Right forelimb (tissue), 1 donor: ENCODE measurements at regions not wholly inside any gene's neighbourhood (a gene's known extent, or its start where the extent isn't known, plus 50 kb on each side); places are given as distances from the start of the nearest gene placed in this dataset.
"Not testable (repeated sequence)": the region's sequence is repeated elsewhere in the genome, so short reads cannot be mapped to it uniquely, and the experiment has no call there.

ENCODE experiments used
- DNase-seq: peaks from one replicate; pipeline ENCODE4 v3.0.0-alpha.2; 2018

DNA sequence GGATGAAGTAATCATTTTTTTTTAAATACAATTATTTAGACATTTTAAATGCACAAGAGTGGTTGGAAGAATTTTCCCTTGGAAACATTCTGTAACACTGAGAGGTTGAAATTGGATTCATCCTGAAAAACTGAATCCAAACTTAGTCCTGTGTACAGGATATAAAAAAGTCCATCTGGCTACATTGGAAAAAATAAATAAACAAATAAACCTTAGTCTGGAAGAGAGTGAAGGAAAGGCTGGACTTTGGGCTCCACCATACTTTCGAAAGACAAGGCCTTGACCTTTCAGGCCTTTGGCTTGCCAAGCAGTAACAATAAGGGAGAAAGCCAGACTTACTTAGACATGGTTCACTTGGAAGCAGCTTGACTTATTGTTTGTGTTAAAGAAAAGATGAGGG is 664.3 kb downstream of the TENT5A start:
- no peak for DNase-seq

DNA sequence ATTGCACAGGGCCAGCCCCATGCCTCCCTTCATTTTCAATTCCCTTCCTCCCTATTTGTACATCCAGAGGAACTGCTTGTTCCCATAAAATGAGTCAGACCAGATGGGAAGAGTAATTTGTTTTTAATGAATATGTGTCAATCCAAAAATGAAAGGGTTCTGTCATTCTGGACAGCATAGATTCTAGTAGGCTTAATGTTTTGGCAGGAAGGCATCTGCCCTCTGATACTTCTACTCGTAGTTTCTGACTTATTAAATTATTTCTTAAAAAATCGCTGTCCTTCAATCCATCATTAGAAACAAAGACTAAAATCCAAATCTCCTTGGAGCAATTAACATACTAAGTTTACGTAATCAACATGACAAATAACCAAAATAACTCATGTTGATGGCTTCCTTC is 665.5 kb downstream of the TENT5A start:
- DNase-seq: no peak

DNA sequence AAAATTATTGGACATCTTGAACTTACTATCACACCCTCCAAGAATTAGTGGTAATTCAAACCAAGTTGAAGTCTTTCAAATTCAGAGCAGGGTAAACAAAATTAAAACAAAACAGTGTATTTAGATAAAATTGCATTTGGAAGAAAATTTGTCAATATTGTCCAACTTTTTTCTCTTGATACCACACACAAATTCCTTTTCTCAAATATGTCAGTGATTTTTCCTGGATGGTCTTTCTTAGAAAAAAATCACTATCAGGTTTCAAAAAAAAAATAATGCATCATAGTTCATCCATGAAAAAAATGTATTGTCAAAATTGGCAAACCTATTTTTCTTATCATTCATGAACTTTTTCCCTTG is 667.1 kb downstream of the TENT5A start:
- no peak for DNase-seq

DNA sequence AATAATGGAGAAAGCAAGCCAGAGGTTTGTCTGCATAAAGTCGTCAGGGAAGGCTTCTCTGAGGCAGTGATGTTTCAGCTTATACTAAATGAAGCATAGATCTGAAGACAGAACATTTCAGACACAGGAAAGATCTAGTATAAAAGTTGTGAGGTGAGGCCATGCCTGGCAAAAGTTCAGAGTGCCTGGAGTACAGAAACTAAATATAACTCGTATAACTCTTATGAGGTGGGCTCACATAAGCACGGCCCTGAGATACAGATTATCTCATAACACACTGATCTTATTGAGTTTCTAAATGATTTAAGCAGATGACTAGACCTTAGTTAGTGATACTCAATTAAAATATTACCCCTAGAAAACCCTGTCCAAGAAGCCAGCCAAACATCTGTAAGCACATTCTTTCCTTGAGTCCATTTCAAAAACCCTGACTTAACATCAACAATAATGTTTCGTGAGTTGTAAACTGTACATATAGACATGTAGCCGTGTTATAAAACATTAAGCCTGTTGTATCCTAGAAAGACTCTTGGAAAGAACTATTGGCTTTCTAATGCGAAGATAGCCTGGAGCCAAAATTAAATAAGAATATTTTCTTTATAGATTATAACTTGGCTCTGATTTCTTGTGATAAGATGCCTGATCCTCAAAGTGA is 667.6 kb downstream of the TENT5A start:
- no peak for DNase-seq

DNA sequence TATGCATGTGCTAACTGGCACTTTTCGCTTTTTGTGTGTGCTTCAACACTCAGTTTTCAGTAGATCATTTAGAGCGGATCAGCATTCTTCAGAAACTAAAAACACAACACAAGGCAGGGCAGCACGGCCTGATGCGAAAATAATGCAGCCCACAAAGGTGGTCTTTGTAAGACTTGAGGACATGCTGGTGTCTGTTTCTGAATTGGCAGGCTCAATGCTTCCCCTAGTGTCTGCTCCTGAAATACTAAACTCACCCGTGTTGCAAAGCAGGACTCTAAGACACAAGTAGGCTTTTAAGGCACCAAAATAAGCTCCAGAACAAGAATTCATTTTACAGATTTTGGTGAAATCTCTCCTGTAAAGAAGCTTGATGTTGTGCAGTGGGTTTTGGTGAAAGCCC is 676.5 kb downstream of the TENT5A start:
- DNase-seq: no peak

DNA sequence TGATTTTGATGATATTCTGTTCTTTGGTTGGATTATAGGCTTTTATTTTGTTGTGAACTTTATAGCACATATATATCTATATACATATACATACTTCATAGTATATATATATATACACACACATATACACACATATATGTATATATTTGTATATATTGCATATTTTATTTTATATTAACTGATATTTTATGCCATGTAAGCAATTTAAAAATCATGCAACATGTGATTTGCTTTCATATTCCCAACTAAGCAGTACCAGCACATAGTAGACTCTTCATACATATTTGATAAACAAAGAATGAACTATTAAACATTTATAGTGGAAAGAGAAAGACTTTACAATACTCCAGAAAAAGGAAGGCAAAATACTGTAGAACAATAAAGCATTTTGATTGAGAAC is 679.2 kb downstream of the TENT5A start:
- DNase-seq: no peak

DNA sequence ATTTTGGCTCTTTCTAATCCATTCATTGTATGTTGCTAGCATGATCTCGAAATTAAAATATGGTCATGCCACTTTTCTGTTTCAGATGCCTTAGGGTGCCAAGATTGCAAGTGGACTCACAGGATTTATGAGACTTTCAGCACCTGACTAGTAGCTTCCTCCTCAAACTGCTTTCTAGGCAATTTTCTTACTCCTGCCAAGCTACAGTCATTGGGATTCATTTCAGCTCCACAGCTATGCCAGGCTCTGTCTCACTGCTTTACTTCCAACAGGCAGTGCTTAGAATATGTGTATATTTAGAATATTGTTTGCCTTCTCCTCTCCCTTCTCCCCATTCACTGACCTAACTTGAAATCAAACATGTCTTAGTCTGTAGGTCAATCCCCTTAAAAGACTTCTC is 681.4 kb downstream of the TENT5A start:
- no peak for DNase-seq

DNA sequence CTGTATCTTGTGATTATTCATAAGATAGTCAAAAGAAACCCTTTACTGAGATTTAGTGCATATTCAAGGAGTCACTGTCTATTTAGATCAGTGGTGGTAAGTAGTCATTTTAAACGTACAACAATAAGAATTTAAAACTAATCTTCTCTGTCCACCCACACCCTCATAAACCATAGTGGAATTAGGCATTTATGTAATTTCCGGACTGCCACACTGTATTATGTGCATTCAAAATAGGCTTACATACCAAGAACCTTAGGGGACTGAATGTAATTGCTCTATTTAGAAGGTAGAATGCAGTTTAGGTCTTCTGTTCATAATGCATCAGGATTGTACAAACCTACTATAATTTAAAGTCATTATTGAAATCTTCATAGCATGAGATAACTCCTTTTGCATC is 685.4 kb downstream of the TENT5A start:
- DNase-seq: no peak

DNA sequence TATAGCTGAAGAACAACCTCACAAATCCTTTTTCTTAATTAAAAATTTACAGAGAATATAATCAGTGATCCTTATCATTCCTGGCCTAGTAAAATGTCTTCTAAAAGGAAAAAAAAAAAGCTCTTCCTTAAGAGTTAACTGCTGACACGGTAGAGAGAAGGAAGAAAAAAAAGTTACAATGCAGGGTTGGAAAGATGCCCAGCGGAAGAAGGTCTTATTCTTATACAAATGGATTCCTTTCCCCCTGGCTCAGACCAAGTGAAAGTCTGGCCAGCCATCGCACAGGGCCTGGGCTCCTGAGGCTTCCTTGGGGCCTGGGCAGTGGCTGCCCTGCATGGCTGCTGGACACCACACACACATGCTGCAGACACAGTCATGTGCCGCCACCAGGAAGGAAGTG is 688.6 kb downstream of the TENT5A start:
- DNase-seq: no peak

DNA sequence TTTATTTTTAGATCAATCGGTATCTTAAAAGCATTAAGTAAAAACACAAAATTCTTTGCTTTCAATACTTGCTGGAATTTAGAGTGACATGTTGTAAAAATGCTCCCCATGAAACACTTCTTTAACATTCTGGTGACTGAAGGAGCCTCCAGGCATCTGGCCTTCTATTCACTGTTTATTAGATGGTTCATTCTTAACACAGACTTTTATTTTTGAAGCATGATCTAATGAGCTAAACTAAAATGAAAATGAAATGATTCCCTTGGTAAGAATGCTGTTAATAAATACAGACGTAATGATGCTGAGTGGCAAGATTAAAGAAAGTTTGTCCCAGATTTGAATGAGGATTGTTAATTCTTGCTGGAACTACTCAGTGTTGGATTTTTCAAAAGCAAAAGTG is 698.4 kb downstream of the TENT5A start:
- DNase-seq: no peak

DNA sequence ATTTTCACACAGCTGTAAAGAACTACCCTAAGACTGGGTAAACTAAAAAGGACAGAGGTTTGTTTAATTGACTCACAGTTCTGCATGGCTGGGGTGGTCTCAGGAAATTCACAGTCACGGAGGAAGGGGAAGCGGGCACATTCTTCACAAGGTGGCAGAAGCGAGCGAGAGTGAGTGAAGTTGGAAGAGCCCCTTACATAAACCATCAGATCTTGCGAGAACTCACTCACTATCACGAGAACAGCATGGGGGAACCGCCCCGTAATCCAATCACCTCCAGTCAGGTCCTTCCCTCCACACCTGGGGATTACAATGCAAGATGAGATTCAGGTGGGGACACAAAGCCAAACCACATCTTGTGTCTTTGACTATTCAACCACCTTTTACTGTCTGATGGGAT is 700.5 kb downstream of the TENT5A start:
- no peak for DNase-seq

DNA sequence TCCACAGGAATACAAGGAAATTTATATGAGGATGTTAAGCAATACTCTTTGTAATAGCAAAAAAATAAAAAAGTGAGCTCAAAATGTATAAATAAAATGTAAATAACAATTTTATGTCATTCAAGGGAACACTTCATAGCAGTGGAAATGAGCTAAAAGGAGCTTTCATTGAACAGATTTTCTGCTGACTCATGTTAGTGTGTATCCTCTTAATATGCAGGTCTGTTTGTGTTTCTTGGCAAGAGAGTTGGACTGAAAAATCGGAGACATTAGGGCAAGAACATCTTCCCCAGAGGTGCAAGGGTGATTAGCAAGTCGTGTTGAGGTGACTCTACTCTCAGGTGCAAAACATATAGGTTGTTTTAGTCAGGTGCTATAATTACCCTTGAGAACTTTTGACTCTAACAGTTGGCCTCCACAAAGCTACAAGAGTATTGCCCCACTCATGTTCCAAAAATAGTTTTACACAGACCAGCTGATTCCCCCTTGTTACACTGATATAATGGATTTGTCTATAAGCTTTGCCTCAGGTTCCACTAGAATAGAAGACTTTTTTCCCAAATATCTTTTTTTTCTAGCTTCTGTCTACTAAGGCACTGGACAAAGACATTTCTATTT is 702.9 kb downstream of the TENT5A start:
- no peak for DNase-seq

DNA sequence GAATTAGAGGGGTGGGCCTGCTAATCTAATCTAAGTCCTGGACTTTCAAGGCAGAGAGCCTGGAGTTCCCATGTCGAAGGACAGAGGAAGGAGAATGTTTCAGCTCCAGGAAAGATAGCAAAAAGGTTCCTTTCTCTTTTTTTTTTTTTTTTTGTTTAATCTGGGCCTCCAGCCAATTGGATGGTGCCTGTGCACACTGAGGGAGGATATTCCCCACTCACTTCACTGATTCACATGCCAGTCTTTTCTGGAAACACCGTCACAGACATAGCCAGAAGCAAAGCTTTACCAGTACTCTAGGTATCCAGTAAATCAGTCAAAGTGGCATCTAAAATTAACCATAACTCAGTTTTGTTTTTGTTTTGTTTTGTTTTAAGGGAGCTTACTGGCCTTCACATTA is 721.1 kb downstream of the TENT5A start:
- DNase-seq: no peak

DNA sequence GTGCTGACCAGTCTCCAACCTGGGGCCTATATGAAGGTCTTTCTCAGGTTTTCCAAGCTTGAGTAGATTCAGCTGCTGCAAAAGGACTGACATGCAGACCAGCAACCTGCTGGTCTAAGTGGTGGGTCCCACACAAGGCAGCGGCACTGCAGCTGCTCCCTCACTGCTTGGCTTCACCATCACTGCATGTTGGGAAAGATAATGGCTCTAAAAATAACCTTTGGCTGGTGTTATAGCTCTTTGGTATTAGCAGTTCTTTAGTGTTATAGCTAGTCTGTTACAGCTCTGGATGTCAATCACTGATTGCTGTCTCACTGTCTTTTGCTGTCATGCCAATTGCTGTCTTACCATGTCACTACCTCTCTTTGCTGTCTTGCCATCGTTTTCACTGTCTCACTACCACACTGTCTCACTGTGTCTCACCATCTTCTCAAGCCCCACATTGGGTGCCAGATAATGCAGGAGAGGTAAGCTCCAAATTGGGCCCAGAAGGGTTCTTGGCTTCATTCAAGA is 726.4 kb downstream of the TENT5A start:
- DNase-seq: no peak

DNA sequence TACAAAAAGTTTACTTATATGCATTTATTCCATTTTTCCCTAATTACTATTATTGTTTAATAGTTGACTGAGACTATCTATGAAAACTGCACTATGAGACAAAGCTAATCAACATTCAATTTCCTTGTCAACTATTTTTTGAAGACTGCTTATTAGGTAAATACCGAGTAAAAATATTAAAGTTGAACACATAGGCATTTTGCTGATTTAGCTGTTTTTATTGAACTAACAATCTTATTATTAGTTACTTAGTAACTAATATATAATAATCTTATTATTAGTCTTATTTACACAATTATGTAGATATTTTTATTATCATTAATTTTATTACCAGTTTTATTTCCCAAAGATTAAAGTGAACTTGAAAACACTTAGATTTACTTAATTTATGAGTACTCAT is 728.8 kb downstream of the TENT5A start:
- no peak for DNase-seq

DNA sequence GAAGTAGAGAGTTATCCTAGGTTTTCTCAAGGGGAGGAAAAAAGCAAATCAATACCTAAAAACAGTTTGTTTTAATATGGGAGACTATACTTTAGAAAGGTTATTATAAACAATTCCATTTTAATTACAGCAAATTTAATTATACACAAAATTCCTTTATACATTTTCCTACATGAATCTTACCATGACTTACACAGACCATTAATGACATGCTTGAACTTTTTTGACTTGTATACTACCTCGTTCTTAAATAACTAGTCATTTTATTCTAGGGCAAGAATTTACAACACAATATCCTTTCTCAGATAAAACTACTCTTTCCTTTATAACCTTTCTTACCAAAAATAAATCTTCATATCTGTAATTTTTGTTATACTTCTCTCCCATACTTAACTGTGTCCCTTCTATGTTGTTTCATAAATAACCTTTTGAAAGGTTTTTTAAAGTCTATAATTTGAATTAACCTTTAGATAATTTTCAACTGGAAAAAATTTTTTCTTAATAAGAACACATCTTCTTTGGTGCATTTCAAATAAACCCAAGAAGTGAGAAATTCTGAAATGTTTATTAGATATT is 729.4 kb downstream of the TENT5A start:
- no peak for DNase-seq

DNA sequence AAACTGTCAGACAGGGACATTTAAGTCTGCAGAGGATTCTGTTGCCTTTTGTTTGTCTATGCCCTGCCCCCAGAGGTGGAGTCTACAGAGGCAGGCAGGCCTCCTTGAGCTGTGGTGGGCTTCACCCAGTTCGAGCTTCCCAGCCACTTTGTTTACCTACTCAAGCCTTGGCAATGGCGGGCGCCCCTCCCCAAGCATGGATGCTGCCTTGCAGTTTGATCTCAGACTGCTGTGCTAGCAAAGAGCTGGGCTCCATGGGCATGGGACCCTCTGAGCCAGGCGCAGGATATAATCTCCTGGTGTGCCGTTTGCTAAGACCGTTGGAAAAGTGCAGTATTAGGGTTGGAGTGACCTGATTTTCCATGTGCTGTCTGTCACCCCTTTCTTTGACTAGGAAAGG is 734.9 kb downstream of the TENT5A start:
- not testable (repeated sequence) for DNase-seq

DNA sequence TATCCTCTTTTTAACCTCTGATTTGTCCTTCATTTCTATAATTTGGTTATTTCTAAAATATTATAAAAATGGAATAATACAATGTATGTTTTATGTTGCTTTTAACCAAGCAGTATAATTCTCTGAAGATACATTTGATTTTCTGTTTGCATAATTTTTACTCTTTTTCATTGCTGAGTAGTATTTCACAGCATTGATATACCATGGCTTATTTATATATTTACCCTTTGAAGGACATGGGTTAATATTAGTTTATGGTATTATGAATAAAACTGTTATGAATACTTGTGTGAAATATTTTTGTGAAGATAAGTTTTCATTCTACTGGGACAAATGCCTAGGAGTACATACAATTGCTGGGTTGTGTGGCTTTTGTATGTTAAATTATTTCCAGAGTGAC is 748.6 kb downstream of the TENT5A start:
- DNase-seq: no peak

DNA sequence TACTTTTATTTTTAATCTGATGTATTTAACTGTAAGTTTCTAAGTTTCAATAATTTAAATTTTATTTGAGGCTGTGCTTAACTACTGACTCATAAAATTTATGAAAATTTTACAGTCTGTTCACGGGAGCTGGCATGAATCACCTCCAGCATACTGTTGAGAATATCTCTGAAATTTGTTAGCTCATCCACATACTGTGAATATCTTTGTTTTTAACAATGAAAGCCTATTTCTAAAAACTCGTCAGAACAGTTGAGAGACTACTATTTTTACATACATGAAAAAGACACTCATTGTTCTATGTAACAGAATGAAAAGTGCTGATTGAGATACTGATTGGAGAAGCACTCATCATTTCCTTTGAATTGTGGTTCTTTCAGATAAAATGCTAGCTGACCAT is 749.3 kb downstream of the TENT5A start:
- DNase-seq: no peak

DNA sequence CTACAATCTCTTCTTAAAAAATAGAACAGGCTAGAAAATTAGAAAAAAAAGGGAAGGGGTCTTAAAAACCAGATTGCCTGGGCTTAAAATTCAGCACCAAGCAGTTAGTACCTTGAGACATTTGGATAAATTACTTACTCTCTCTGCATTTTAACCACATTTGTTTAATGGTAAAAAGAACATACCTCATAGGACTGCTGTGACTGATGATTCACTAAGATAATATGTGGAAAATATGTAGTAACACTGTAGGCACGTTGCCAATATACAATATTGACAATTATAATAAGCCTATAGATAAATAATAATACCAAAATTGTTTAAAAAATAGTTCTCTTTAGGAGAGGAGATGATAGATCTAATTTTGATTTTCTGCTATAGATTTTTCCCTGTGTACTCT is 750.4 kb downstream of the TENT5A start:
- no peak for DNase-seq

DNA sequence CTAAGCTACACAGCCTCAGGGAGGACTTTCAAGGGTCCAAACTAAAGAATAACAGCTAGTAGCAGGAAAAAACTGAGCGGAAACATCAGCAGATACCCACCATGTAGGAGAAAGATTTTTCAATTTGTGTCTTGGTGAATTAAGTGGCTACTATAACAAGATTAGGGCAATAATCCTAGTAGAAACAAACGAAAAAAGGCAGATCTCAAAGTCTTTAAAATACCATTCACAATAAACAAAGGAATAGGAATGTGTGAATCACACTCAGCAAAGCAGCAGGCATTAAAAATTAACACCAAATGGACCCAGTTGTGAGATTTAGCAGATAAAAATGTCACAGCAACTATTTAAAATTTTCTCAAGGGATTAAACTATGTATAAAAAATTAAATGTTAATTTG is 761.2 kb downstream of the TENT5A start:
- DNase-seq: no peak

DNA sequence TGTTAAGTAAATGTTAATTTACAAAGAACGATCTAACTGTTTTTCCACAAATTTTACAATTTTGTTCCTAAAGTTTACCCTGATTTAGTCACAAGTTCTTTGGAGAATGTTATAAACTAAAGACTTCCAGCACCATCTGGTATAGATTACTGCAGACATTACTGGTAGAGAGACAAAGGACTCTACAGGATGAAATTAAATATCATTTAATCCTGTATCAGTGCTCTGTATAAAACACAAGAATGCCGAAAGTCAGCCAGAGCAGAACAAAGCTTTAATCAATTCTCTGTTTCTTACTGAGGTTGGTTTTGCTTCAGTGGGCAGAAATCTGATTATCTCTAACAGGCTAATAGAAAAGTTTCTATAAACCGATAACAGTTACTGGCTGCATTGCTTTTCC is 763.6 kb downstream of the TENT5A start:
- DNase-seq: no peak

DNA sequence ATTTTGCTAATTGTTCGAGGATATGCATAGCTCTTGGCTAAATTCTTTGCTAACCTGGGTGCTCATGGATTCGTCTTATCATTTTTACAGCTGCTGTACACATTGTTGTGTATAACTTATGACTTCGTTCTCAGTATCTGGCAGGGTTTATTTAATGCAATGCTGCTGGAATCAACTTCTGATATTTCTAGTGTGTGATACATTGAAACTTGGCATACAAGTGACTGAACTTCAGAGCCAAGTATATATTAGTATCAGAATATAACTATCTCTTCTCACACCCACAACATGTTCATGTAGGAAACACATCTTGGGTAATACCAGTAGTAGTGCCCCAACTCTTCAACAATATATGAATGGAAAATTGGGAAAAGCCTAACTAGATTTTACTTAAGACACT is 764.2 kb downstream of the TENT5A start:
- no peak for DNase-seq

DNA sequence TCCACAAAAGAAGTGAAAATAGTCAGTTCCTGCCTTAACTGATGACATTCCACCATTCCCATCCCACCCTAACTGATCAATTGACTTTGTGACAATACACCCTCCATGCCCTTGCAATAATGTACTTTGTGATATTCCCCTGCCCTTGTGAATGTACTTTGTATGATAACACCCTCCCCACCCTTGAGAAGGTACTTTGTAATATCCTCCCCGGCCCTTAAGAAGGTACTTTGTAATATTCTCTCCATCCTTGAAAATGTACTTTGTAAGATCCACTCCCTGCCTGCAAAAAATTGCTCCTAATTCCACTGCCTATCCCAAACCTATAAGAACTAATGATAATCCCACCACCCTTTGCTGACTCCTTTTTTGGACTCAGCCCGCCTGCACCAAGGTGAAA is 771.3 kb downstream of the TENT5A start:
- DNase-seq: not testable (repeated sequence)

DNA sequence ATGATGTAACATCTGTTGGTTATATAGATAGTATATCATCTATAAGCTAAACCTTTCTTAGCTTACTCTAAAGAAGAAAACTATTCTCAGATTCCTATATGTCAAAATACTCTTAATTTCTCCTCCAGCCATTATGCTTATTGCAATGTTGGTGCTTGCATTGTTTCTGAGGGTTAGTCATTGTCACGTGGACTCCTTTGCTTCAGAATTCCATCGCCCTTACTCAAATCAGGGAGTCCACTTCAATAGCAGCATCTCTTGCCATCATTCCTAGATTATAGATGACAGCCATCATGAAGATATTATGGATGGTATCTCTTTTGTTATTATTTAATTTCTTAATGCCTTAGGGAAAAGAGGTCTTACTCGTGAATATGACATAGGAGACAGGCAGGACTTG is 776.1 kb downstream of the TENT5A start:
- no peak for DNase-seq
